ENCODE measurements at regions not wholly inside any gene's neighbourhood (a gene's known extent, or its start where the extent isn't known, plus 50 kb on each side); places are given as distances from the start of the nearest gene placed in this dataset.

DNA sequence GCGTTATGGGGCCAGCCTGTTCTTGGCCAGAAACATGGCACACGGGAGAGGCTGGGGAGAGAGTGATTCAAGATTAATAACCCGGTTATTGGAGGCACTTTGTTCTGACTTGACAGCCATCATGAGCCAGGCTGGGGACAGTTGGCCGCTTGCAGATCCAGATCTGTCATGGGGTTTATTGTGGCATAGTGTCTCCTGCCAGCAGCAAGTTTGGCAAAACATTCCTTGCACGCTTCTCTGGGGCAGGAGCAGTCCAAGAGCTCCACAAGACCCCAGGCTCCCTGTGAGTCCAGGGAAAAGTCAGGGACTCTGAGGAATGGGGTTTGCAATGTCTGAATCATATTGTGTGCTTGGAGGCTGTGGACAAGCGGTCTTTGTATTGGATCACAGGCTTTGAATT, 270.4 kb downstream of the MIAT start:
- TF ChIP-seq, protein P1, sequence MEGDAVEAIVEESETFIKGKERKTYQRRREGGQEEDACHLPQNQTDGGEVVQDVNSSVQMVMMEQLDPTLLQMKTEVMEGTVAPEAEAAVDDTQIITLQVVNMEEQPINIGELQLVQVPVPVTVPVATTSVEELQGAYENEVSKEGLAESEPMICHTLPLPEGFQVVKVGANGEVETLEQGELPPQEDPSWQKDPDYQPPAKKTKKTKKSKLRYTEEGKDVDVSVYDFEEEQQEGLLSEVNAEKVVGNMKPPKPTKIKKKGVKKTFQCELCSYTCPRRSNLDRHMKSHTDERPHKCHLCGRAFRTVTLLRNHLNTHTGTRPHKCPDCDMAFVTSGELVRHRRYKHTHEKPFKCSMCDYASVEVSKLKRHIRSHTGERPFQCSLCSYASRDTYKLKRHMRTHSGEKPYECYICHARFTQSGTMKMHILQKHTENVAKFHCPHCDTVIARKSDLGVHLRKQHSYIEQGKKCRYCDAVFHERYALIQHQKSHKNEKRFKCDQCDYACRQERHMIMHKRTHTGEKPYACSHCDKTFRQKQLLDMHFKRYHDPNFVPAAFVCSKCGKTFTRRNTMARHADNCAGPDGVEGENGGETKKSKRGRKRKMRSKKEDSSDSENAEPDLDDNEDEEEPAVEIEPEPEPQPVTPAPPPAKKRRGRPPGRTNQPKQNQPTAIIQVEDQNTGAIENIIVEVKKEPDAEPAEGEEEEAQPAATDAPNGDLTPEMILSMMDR (IDR thresholded peaks at IDR 0.05), result no peak
- no peak for TF ChIP-seq EZH2 (IDR thresholded peaks at IDR 0.05; ENCODE audit: borderline replicate concordance, insufficient read depth, low read depth, low read length, poor library complexity, severe bottlenecking)
